H1 (cell line): ENCODE measurements at regions not wholly inside any gene's neighbourhood (a gene's known extent, or its start where the extent isn't known, plus 50 kb on each side); places are given as distances from the start of the nearest gene placed in this dataset.
"Not testable (repeated sequence)": the region's sequence is repeated elsewhere in the genome, so short reads cannot be mapped to it uniquely, and the experiment has no call there.

Experiments
- CTCF ChIA-PET: fragments of 300-600 bp; sonication (Branson Sonifier 250); formaldehyde crosslinking; loops from one replicate; lab custom pipeline; 2021; ENCODE audit not compliant: partially characterized antibody; lab: Charles Lee
- POLR2A ChIA-PET: fragments of 300-600 bp; sonication (Branson Sonifier 250); formaldehyde crosslinking; loops from one replicate; lab custom pipeline; 2021; ENCODE audit warnings: inconsistent platforms; ENCODE audit not compliant: partially characterized antibody; lab: Charles Lee
- DNase-seq, 2 experiments: peaks; one replicate each; pipeline versions ENCODE4 v3.0.0 to v3.0.0-alpha.2; 2010 to 2022; ENCODE audit warnings: low spot score in 2 of 2, low read depth in 1 of 2, mixed read lengths in 1 of 2
- FAIRE-seq: peaks from 2 replicates; lab custom pipeline; 2011; peaks lifted over from hg19 to GRCh38; lab: Jason Lieb, UNC
- H2AFZ ChIP-seq: 2 replicates; pipeline ENCODE4 v1.8.1; 2012; ENCODE audit warnings: low read length, inconsistent platforms
- H2AK5ac ChIP-seq: 2 replicates; pipeline ENCODE4 v1.6.1; 2013; ENCODE audit warnings: low read depth, low read length
- H2BK120ac ChIP-seq: replicated peaks from 2 replicates; pipeline ENCODE3; 2013; ENCODE audit warnings: low read depth, low read length, inconsistent platforms
- H2BK12ac ChIP-seq: 2 replicates; pipeline ENCODE4 v1.6.1; 2013; ENCODE audit warnings: low read depth, low read length
- H2BK15ac ChIP-seq: 2 replicates; pipeline ENCODE4 v1.6.1; 2013; ENCODE audit warnings: low read length
- H2BK20ac ChIP-seq: 2 replicates; pipeline ENCODE4 v1.6.1; 2013; ENCODE audit warnings: low read length
- H2BK5ac ChIP-seq: 2 replicates; pipeline ENCODE4 v1.6.1; 2013; ENCODE audit warnings: low read depth, low read length
- H3K14ac ChIP-seq: 2 replicates; pipeline ENCODE4 v1.6.1; 2013; ENCODE audit warnings: inconsistent platforms; ENCODE audit not compliant: insufficient read length
- H3K18ac ChIP-seq: 2 replicates; pipeline ENCODE4 v1.6.1; 2013; ENCODE audit warnings: low read length; ENCODE audit errors: extremely low read depth
- H3K23ac ChIP-seq: 2 replicates; pipeline ENCODE4 v1.6.1; 2013; ENCODE audit warnings: inconsistent platforms; ENCODE audit not compliant: insufficient read length
- H3K23me2 ChIP-seq: 2 replicates; pipeline ENCODE4 v1.6.1; 2013; ENCODE audit warnings: low read depth, low read length
- H3K27ac ChIP-seq: 2 replicates; pipeline ENCODE4 v1.6.1; 2011; ENCODE audit warnings: low read depth, low read length, inconsistent platforms
- H3K27me3 ChIP-seq, 4 experiments: replicated peaks in 1 of 4; 1 replicate in 1 of 4; 2 replicates in 3 of 4; pipeline versions ENCODE4 v1.6.1 to v1.8.1; 2011 to 2013; ENCODE audit warnings: low read length in 3 of 4, mild to moderate bottlenecking in 3 of 4, inconsistent platforms in 2 of 4, mixed read lengths in 2 of 4, moderate library complexity in 1 of 4; ENCODE audit not compliant: control insufficient read depth in 3 of 4, insufficient read depth in 3 of 4; ENCODE audit errors: extremely low read depth in 1 of 4
- H3K36me3 ChIP-seq, 4 experiments: 2 replicates each; pipeline versions ENCODE4 v1.6.1 to v1.8.1; 2011 to 2013; ENCODE audit warnings: mild to moderate bottlenecking in 4 of 4, low read length in 3 of 4, moderate library complexity in 2 of 4, control low read depth in 1 of 4, inconsistent platforms in 1 of 4; ENCODE audit not compliant: insufficient read depth in 4 of 4, control insufficient read depth in 2 of 4
- H3K4ac ChIP-seq: replicated peaks from 2 replicates; pipeline ENCODE3; 2013; ENCODE audit warnings: low read length, low read depth, mixed read lengths, inconsistent platforms; ENCODE audit not compliant: insufficient read length
- H3K4me1 ChIP-seq, 4 experiments: replicated peaks in 1 of 4; 1 replicate in 1 of 4; 2 replicates in 3 of 4; pipeline versions ENCODE4 v1.6.1 to v1.8.1; 2011 to 2013; ENCODE audit warnings: low read length in 3 of 4, inconsistent platforms in 2 of 4, mixed read lengths in 1 of 4; ENCODE audit not compliant: insufficient read depth in 4 of 4, control insufficient read depth in 3 of 4
- H3K4me2 ChIP-seq, 2 experiments: 2 replicates each; pipeline versions ENCODE4 v1.6.1 to v1.8.1; 2011 to 2013; ENCODE audit warnings: low read depth in 2 of 2, low read length in 2 of 2, control low read depth in 1 of 2, inconsistent platforms in 1 of 2, mild to moderate bottlenecking in 1 of 2; ENCODE audit not compliant: insufficient read depth in 1 of 2
- H3K4me3 ChIP-seq, 4 experiments: fragments of 200-600, 300-600 bp in 1 of 4; sonication (generic), shearing (Covaris generic), sonication (Bioruptor Twin) in 1 of 4; 2 replicates each; pipeline versions ENCODE4 v1.5.1 to v1.8.1; 2011 to 2016; ENCODE audit warnings: low read length in 4 of 4, low read depth in 3 of 4, control low read depth in 2 of 4, inconsistent platforms in 2 of 4, mild to moderate bottlenecking in 2 of 4, mixed read lengths in 1 of 4, moderate library complexity in 1 of 4; ENCODE audit not compliant: insufficient read depth in 2 of 4; ENCODE audit errors: extremely low read depth in 1 of 4
- H3K56ac ChIP-seq: replicated peaks from 2 replicates; pipeline ENCODE3; 2013; ENCODE audit warnings: low read depth, mild to moderate bottlenecking, mixed read lengths, low read length, inconsistent platforms; ENCODE audit not compliant: insufficient read length
- H3K79me1 ChIP-seq: 2 replicates; pipeline ENCODE4 v1.6.1; 2013; ENCODE audit warnings: low read depth, low read length, control low read depth
- H3K79me2 ChIP-seq, 2 experiments: 2 replicates each; pipeline versions ENCODE4 v1.6.1 to v1.8.1; 2012 to 2013; ENCODE audit warnings: low read length in 2 of 2, mild to moderate bottlenecking in 2 of 2, inconsistent platforms in 1 of 2; ENCODE audit not compliant: insufficient read depth in 2 of 2, control insufficient read depth in 1 of 2
- H3K9ac ChIP-seq, 4 experiments: replicated peaks in 1 of 4; 1 replicate in 1 of 4; 2 replicates in 3 of 4; pipeline versions ENCODE4 v1.6.1 to v1.8.1; 2011 to 2013; ENCODE audit warnings: low read depth in 3 of 4, low read length in 3 of 4, control low read depth in 2 of 4, mild to moderate bottlenecking in 2 of 4, moderate library complexity in 2 of 4, inconsistent platforms in 1 of 4; ENCODE audit errors: extremely low read depth in 1 of 4
- H3K9me3 ChIP-seq, 2 experiments: 2 replicates each; pipeline versions ENCODE4 v1.6.1 to v1.8.1; 2012 to 2013; ENCODE audit warnings: mild to moderate bottlenecking in 2 of 2, moderate library complexity in 2 of 2, control low read depth in 1 of 2, inconsistent platforms in 1 of 2, low read depth in 1 of 2, low read length in 1 of 2, mixed read lengths in 1 of 2; ENCODE audit not compliant: insufficient read depth in 2 of 2
- H4K20me1 ChIP-seq, 2 experiments: replicated peaks in 1 of 2; 2 replicates each; pipeline versions ENCODE3 to v1.8.1; 2011 to 2013; ENCODE audit warnings: inconsistent platforms in 2 of 2, low read length in 2 of 2, mild to moderate bottlenecking in 1 of 2; ENCODE audit not compliant: insufficient read depth in 2 of 2, control insufficient read depth in 1 of 2
- H4K5ac ChIP-seq: 2 replicates; pipeline ENCODE4 v1.6.1; 2013; ENCODE audit warnings: low read length, low read depth, mixed read lengths, inconsistent platforms; ENCODE audit not compliant: insufficient read length
- H4K8ac ChIP-seq: 2 replicates; pipeline ENCODE4 v1.8.0; 2013; ENCODE audit warnings: mild to moderate bottlenecking, moderate library complexity, low read length, inconsistent platforms; ENCODE audit not compliant: insufficient read depth; ENCODE audit errors: extremely low read depth
- H4K91ac ChIP-seq: replicated peaks from 2 replicates; pipeline ENCODE3; 2013; ENCODE audit warnings: low read length, mixed read lengths, inconsistent platforms; ENCODE audit not compliant: insufficient read length
- WGBS, 2 experiments: shearing (Covaris generic) in 1 of 2; methylation state at CpG; one replicate each; pipeline versions ENCODE4 v1.1.6 to v1.1.7; 2013 to 2015; ENCODE audit warnings: low lambda C conversion rate in 2 of 2, mixed read lengths in 2 of 2, inconsistent platforms in 1 of 2, low coverage in 1 of 2, missing lambda C conversion rate in 1 of 2; ENCODE audit not compliant: insufficient replicate concordance in 2 of 2, insufficient coverage in 1 of 2, insufficient read length in 1 of 2; ENCODE audit errors: extremely low coverage in 1 of 2, missing lambda C conversion rate in 1 of 2; 5-methylcytosine and 5-hydroxymethylcytosine counted together

DNA sequence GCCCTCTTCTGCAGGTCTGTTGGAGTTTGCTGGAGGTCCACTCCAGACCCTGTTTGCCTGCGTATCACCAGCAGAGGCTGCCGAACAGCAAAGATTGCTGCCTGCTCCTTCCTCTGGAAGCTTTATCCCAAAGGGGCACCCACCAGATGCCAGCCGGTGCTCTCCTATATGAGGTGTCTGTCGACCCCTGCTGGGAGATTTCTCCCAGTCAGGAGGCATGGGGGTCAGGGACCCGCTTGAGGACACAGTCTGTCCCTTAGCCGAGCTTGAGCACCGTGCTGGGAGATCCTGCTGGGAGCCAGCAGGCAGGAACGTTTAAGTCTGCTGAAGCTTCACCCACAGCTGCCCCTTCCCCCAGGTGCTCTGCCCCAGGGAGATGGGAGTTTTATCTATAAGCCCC, 402.7 kb downstream of the USP25 start:
- H3K27ac ChIP-seq, H3K56ac ChIP-seq, H3K4me3 ChIP-seq, H2AFZ ChIP-seq, H4K8ac ChIP-seq, H3K23me2 ChIP-seq, H3K9ac ChIP-seq, H3K4me1 ChIP-seq, CTCF ChIA-PET, H2AK5ac ChIP-seq, H2BK15ac ChIP-seq, H3K14ac ChIP-seq, H4K20me1 ChIP-seq, H4K5ac ChIP-seq, H3K27me3 ChIP-seq, H2BK12ac ChIP-seq, DNase-seq, H3K79me2 ChIP-seq, H3K18ac ChIP-seq, H3K36me3 ChIP-seq, H3K23ac ChIP-seq, H3K4ac ChIP-seq, H2BK5ac ChIP-seq, H3K4me2 ChIP-seq, H2BK120ac ChIP-seq, H4K91ac ChIP-seq, H3K79me1 ChIP-seq, H3K9me3 ChIP-seq, FAIRE-seq, H2BK20ac ChIP-seq, POLR2A ChIA-PET: not testable (repeated sequence)
- WGBS, 2 experiments, result 95% methylated on average over 8 of the region's 8 CpGs; no CpG with 5 or more reads in 1 of the 2 experiments
